H1 (cell line): ENCODE measurements at regions not wholly inside any gene's neighbourhood (a gene's known extent, or its start where the extent isn't known, plus 50 kb on each side); places are given as distances from the start of the nearest gene placed in this dataset.

ENCODE experiments used
- CTCF ChIP-seq, 3 experiments: IDR thresholded peaks; 1 replicate in 2 of 3; 2 replicates in 1 of 3; pipeline versions ENCODE4 v1.5.1 to v1.6.1; 2011; ENCODE audit warnings: low read length in 3 of 3, mild to moderate bottlenecking in 3 of 3, inconsistent platforms in 2 of 3, low read depth in 1 of 3, moderate library complexity in 1 of 3; ENCODE audit not compliant: insufficient read depth in 1 of 3; ENCODE audit errors: control extremely low read depth in 1 of 3
- EP300 ChIP-seq, 2 experiments: IDR thresholded peaks; 1 replicate in 1 of 2; 2 replicates in 1 of 2; pipeline ENCODE4 v1.6.1; 2011 to 2012; ENCODE audit warnings: low read depth in 2 of 2, low read length in 2 of 2, mild to moderate bottlenecking in 2 of 2, borderline replicate concordance in 1 of 2, inconsistent platforms in 1 of 2, moderate library complexity in 1 of 2
- POLR2A ChIP-seq, 2 experiments: IDR thresholded peaks; 1 replicate in 1 of 2; 2 replicates in 1 of 2; pipeline ENCODE4 v1.6.1; 2011; ENCODE audit warnings: low read depth in 2 of 2, low read length in 2 of 2, mild to moderate bottlenecking in 2 of 2; ENCODE audit errors: control extremely low read depth in 1 of 2
- RFX5 ChIP-seq: IDR thresholded peaks from 2 replicates; pipeline ENCODE4 v1.6.1; 2011; ENCODE audit warnings: low read depth, low read length, improper control_type of control experiment, borderline replicate concordance
- TAF1 ChIP-seq: IDR thresholded peaks from 2 replicates; pipeline ENCODE4 v1.6.1; 2011; ENCODE audit warnings: mild to moderate bottlenecking, low read depth, low read length
- USF2 ChIP-seq: IDR thresholded peaks from 2 replicates; pipeline ENCODE4 v1.6.1; 2011; ENCODE audit warnings: low read length, improper control_type of control experiment

- TF ChIP-seq CTCF (IDR thresholded peaks at IDR 0.05; ENCODE audit: control extremely low read depth in 1 of 3, insufficient read depth in 1 of 3, low read depth in 1 of 3, low read length in 3 of 3) (no peak), TAF1 (no peak), POLR2A (IDR thresholded peaks at IDR 0.05; ENCODE audit: control extremely low read depth in 1 of 2, low read depth in 2 of 2, low read length in 2 of 2) (no peak), RFX5 (no peak), EP300 (IDR thresholded peaks at IDR 0.05; ENCODE audit: borderline replicate concordance in 1 of 2, low read depth in 2 of 2, low read length in 2 of 2) (no peak), USF2 (no peak)
Measured at GRCh38 chr12:77766224-77766623, 64.5 kb upstream of the NAV3 start.
